Stimulated activated CD4-positive, alpha-beta T cell treated with anti-CD3 and anti-CD28 coated beads, Interleukin-4, amount 100 ng/mL, for 1 hour (primary cell): ENCODE measurements at regions not wholly inside any gene's neighbourhood (a gene's known extent, or its start where the extent isn't known, plus 50 kb on each side); places are given as distances from the start of the nearest gene placed in this dataset.

Experiments used
- DNase-seq: peaks from one replicate; pipeline ENCODE4 v3.0.0-alpha.2; 2020

DNA sequence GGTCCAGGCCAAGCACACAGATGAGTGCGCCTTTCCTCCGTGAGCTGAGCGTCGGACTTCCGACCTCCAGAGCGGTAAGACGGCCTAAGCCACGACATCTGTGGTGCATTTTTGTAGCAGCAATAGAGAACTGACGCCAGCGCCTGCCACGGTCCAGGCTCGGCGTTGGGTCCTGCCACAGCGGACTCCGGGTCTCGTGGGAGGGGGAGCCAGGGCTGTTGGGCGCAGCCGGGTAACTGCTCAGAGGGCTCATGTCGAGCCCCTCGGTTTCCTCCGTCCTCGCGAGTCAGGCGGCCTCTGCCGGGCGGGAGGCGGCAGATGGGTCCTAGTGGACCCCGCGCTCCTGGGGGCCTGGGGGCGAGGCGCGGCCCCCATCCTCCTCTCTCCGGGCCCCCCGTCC lies 216.1 kb downstream of the QKI start:
- no peak for DNase-seq

DNA sequence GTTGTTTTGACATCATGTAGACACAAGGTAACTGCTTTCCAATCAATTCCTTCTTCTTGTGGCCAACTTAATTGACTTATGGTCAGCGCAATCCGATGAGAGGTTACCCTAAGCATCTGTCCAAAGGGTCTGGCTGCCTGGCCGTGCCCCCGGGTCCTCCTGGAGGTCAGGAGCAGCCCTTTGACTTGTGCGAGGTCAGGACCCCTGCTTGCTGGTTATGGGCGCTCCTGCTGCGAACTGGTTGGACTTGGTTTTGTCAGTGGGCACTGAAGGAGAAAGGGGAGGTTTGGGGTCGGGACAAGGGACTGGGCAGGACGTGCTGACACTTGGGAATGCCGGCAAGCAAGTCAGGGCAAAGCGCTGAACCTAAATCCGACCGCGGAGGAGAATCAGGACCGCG lies 215.6 kb downstream of the QKI start:
- DNase-seq: no peak
